MM.1S (cell line): ENCODE measurements at regions not wholly inside any gene's neighbourhood (a gene's known extent, or its start where the extent isn't known, plus 50 kb on each side); places are given as distances from the start of the nearest gene placed in this dataset.

ENCODE experiments used
- DNase-seq: peaks from one replicate; pipeline ENCODE4 v3.0.0-alpha.2; 2015
- H2AFZ ChIP-seq: fragments of 300-600 bp; sonication (generic); 2 replicates; pipeline ENCODE4 v1.6.0; 2016; ENCODE audit warnings: antibody characterized with exemption, low read length
- H3F3A ChIP-seq: fragments of 300-600 bp; sonication (generic); 2 replicates; pipeline ENCODE4 v1.6.1; 2016; ENCODE audit warnings: mild to moderate bottlenecking, antibody characterized with exemption, low read length, moderate library complexity, mixed read lengths; ENCODE audit not compliant: insufficient read depth
- H3K27ac ChIP-seq: fragments of 300-600 bp; sonication (generic); 2 replicates; pipeline ENCODE4 v1.5.1; 2016; ENCODE audit warnings: mild to moderate bottlenecking, low read length
- H3K27me3 ChIP-seq: fragments of 300-600 bp; sonication (generic); replicated peaks from 2 replicates; pipeline ENCODE4 v1.6.0; 2016; ENCODE audit warnings: low read length; ENCODE audit not compliant: insufficient read depth
- H3K36me3 ChIP-seq: fragments of 300-600 bp; sonication (generic); replicated peaks from 2 replicates; pipeline ENCODE4 v1.6.1; 2016; ENCODE audit warnings: mild to moderate bottlenecking, low read length, mixed read lengths; ENCODE audit not compliant: insufficient read depth
- H3K4me1 ChIP-seq: fragments of 300-600 bp; sonication (generic); 2 replicates; pipeline ENCODE4 v1.6.1; 2016; ENCODE audit warnings: low read length, mixed read lengths
- H3K4me2 ChIP-seq: fragments of 300-600 bp; sonication (generic); 2 replicates; pipeline ENCODE4 v1.6.0; 2016; ENCODE audit warnings: low read depth, low read length
- H3K4me3 ChIP-seq: fragments of 300-600 bp; sonication (generic); 2 replicates; pipeline ENCODE4 v1.5.1; 2016; ENCODE audit warnings: low read length, mixed read lengths
- H3K79me2 ChIP-seq: fragments of 300-600 bp; sonication (generic); 2 replicates; pipeline ENCODE4 v1.6.1; 2016; ENCODE audit warnings: mixed run types, low read length, mixed read lengths
- H3K9ac ChIP-seq: fragments of 300-600 bp; sonication (generic); 2 replicates; pipeline ENCODE4 v1.6.1; 2016; ENCODE audit warnings: low read length, mixed read lengths
- H3K9me2 ChIP-seq: fragments of 300-600 bp; sonication (generic); replicated peaks from 2 replicates; pipeline ENCODE4 v1.6.1; 2016; ENCODE audit warnings: mild to moderate bottlenecking, low read length, mixed read lengths; ENCODE audit not compliant: insufficient read depth
- H3K9me3 ChIP-seq: fragments of 300-600 bp; sonication (generic); replicated peaks from 2 replicates; pipeline ENCODE4 v1.6.1; 2016; ENCODE audit warnings: mild to moderate bottlenecking, low read length, mixed read lengths; ENCODE audit not compliant: insufficient read depth
- H4K20me1 ChIP-seq: fragments of 300-600 bp; sonication (generic); 2 replicates; pipeline ENCODE4 v1.6.1; 2016; ENCODE audit warnings: mild to moderate bottlenecking, low read length, moderate library complexity, mixed read lengths; ENCODE audit not compliant: insufficient read depth
- EZH2 ChIP-seq: fragments of 300-600 bp; sonication (generic); optimal IDR thresholded peaks from 2 replicates; pipeline ENCODE3; 2017; ENCODE audit warnings: low read depth, mild to moderate bottlenecking, antibody characterized with exemption, low read length, mixed read lengths
- EZH2phosphoT487 ChIP-seq: fragments of 300-600 bp; sonication (generic); IDR thresholded peaks from 2 replicates; pipeline ENCODE4 v1.6.1; 2018; ENCODE audit warnings: antibody characterized with exemption, low read length
- TF ChIP-seq, protein P1 (sequence below): fragments of 300-600 bp; sonication (generic); IDR thresholded peaks from 2 replicates; pipeline ENCODE4 v1.5.1; 2016; ENCODE audit warnings: antibody characterized with exemption, low read length, mixed read lengths

DNA sequence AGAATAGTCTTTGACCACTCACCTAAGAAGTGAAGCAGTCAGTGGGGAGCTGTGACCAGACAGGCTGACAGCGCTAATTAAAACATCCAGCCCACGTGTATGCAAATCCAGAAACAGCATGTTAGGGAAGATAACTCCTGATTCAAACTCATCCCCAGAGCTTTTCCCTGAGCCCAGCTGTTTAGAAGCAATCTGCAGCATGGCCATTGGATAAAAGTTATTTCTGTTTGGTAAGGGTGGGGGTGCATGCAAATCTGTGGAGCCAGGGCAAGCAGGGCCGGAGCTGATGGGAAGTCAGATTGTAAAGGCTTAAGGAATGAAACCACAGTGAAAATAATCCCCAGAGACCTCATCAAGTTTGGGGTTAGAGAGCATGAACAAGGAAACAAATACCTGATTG is 247.9 kb upstream of the KIRREL3 start:
- Histone ChIP-seq H3K9me2 (no peaks in the 10 kb centered on the region), H3K36me3 (no peaks in the 10 kb centered on the region), H3K27me3 (no peaks in the 10 kb centered on the region), H2AFZ (no peak overlapping the region), H3F3A (no peaks in the 10 kb centered on the region), H3K27ac (no peak overlapping the region), H3K4me2 (no peak overlapping the region), H4K20me1 (no peaks in the 10 kb centered on the region), H3K4me1 (peaks cover 20% of the 10 kb centered on the region), H3K79me2 (no peaks in the 10 kb centered on the region), H3K4me3 (no peak overlapping the region), H3K9ac (no peak overlapping the region), H3K9me3 (no peaks in the 10 kb centered on the region)
- TF ChIP-seq, protein P1, sequence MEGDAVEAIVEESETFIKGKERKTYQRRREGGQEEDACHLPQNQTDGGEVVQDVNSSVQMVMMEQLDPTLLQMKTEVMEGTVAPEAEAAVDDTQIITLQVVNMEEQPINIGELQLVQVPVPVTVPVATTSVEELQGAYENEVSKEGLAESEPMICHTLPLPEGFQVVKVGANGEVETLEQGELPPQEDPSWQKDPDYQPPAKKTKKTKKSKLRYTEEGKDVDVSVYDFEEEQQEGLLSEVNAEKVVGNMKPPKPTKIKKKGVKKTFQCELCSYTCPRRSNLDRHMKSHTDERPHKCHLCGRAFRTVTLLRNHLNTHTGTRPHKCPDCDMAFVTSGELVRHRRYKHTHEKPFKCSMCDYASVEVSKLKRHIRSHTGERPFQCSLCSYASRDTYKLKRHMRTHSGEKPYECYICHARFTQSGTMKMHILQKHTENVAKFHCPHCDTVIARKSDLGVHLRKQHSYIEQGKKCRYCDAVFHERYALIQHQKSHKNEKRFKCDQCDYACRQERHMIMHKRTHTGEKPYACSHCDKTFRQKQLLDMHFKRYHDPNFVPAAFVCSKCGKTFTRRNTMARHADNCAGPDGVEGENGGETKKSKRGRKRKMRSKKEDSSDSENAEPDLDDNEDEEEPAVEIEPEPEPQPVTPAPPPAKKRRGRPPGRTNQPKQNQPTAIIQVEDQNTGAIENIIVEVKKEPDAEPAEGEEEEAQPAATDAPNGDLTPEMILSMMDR, result no peak
- TF ChIP-seq EZH2 (no peak), EZH2phosphoT487 (no peak)
- DNase-seq, result no peak

DNA sequence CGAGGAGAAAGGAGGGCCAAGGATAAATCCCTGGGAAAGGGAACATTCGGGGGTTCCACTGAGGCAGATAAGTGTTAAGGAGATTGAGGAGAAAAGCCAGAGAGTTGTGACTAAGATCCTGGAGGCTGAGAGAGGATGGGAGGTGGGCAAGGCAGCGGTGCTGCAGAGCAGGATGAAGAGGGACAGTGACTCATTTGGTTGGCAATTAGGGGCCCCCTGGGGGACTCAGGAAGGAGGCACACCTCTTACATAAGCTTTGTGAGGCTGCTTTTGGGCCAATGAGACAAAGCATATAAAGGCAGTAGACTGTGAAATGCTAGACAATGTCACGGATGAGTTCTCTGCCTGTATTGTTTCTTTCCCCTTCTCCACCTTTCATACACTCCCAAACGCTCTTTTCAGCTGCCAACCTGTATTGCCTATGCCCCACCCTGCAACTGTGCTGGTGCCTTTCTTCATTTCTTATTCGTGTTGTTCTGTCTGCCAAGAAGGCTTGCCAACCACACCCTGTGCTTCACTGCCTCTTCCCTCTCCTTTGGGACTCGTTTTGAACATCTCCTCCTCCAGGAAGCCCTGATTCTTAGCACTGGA is 246.8 kb upstream of the KIRREL3 start:
- no peak overlapping the region for H3K4me2 ChIP-seq

DNA sequence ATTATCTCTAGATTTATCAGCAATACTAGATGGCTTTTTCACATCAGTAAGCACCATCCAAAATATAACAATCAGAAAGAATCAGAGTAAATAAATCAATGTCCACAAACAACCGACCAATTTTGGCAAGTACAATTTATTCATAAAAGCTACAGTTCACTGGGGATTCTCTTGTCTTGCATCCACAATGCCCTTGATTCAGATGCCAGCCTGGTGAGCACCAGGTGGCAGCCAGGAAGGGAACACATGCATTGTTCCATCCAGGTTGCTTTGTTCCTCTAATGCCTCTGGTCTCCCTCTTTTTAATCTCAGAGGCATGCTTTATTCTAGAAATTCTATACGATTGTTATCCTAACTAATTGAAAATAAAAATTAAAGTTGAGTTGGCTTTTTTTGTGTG is 242.1 kb upstream of the KIRREL3 start:
- H3K9ac ChIP-seq, result no peak overlapping the region

More for the DNA sequence above, 246.8 kb upstream of the KIRREL3 start:
- Histone ChIP-seq H3F3A (no peaks in the 10 kb centered on the region), H3K27me3 (no peaks in the 10 kb centered on the region), H3K9ac (no peak overlapping the region), H3K4me1 (peaks cover 10% of the 10 kb centered on the region), H3K4me3 (no peak overlapping the region), H3K27ac (no peak overlapping the region), H3K9me2 (no peaks in the 10 kb centered on the region), H2AFZ (no peak overlapping the region), H4K20me1 (no peaks in the 10 kb centered on the region), H3K9me3 (no peaks in the 10 kb centered on the region), H3K79me2 (no peaks in the 10 kb centered on the region), H3K36me3 (no peaks in the 10 kb centered on the region)
- no peak for DNase-seq
- TF ChIP-seq, protein P1, result no peak

More for the DNA sequence above, 242.1 kb upstream of the KIRREL3 start:
- Histone ChIP-seq H3K4me3 (no peak overlapping the region), H3K27me3 (no peaks in the 10 kb centered on the region), H3K4me2 (no peak overlapping the region), H3K4me1 (no peaks in the 10 kb centered on the region), H2AFZ (no peak overlapping the region), H3K36me3 (no peaks in the 10 kb centered on the region), H3F3A (no peaks in the 10 kb centered on the region), H3K79me2 (no peaks in the 10 kb centered on the region), H3K27ac (no peak overlapping the region), H3K9me3 (no peaks in the 10 kb centered on the region), H3K9me2 (no peaks in the 10 kb centered on the region), H4K20me1 (no peaks in the 10 kb centered on the region)
- no peak for DNase-seq
- TF ChIP-seq EZH2phosphoT487, result no peak
- TF ChIP-seq, protein P1, result no peak
- no peak for TF ChIP-seq EZH2
